Trophoblast cell (in vitro differentiated cells and primary cell): ENCODE measurements at regions not wholly inside any gene's neighbourhood (a gene's known extent, or its start where the extent isn't known, plus 50 kb on each side); places are given as distances from the start of the nearest gene placed in this dataset.

ENCODE experiments used
- DNase-seq, 2 donors: peaks; one replicate each; pipeline ENCODE4 v3.0.0-alpha.2; 2016
- H2AFZ ChIP-seq: 2 replicates; pipeline ENCODE4 v1.6.1; 2013; ENCODE audit warnings: low read length, moderate library complexity, mild to moderate bottlenecking; ENCODE audit not compliant: insufficient read depth, poor library complexity
- H2AK5ac ChIP-seq: 2 replicates; pipeline ENCODE4 v1.6.1; 2013; ENCODE audit warnings: mild to moderate bottlenecking, low read length
- H2BK120ac ChIP-seq: 2 replicates; pipeline ENCODE4 v1.6.1; 2013; ENCODE audit warnings: low read length, mild to moderate bottlenecking, moderate library complexity; ENCODE audit not compliant: insufficient read depth, poor library complexity
- H2BK12ac ChIP-seq: 2 replicates; pipeline ENCODE4 v1.6.1; 2013; ENCODE audit warnings: mild to moderate bottlenecking, low read length, moderate library complexity
- H2BK5ac ChIP-seq: 2 replicates; pipeline ENCODE4 v1.6.1; 2013; ENCODE audit warnings: low read length, low read depth, moderate library complexity, mild to moderate bottlenecking; ENCODE audit not compliant: poor library complexity
- H3K14ac ChIP-seq: 2 replicates; pipeline ENCODE4 v1.6.1; 2013; ENCODE audit warnings: mild to moderate bottlenecking, low read length
- H3K18ac ChIP-seq: 2 replicates; pipeline ENCODE4 v1.6.1; 2013; ENCODE audit warnings: mild to moderate bottlenecking, low read length
- H3K23ac ChIP-seq: 2 replicates; pipeline ENCODE4 v1.6.1; 2013; ENCODE audit warnings: low read length
- H3K27ac ChIP-seq: 2 replicates; pipeline ENCODE4 v1.5.1; 2013; ENCODE audit warnings: low read depth, mild to moderate bottlenecking, inconsistent platforms, low read length, moderate library complexity
- H3K27me3 ChIP-seq: 2 replicates; pipeline ENCODE4 v1.6.1; 2013; ENCODE audit warnings: inconsistent platforms, mild to moderate bottlenecking, low read length, moderate library complexity; ENCODE audit not compliant: insufficient read depth
- H3K36me3 ChIP-seq, 2 experiments: 1 replicate in 1 of 2; 2 replicates in 1 of 2; pipeline ENCODE4 v1.6.1; 2013; ENCODE audit warnings: low read length in 2 of 2, mild to moderate bottlenecking in 2 of 2, moderate library complexity in 1 of 2; ENCODE audit not compliant: insufficient read depth in 2 of 2, control insufficient read depth in 1 of 2
- H3K4ac ChIP-seq: 2 replicates; pipeline ENCODE4 v1.6.1; 2013; ENCODE audit warnings: low read depth, mild to moderate bottlenecking, low read length, moderate library complexity
- H3K4me1 ChIP-seq, 2 experiments: 1 replicate in 1 of 2; 2 replicates in 1 of 2; pipeline ENCODE4 v1.6.1; 2013; ENCODE audit warnings: low read length in 2 of 2, mild to moderate bottlenecking in 2 of 2, moderate library complexity in 1 of 2; ENCODE audit not compliant: insufficient read depth in 2 of 2, control insufficient read depth in 1 of 2
- H3K4me2 ChIP-seq: 2 replicates; pipeline ENCODE4 v1.6.1; 2013; ENCODE audit warnings: inconsistent platforms, mild to moderate bottlenecking, low read length, moderate library complexity
- H3K4me3 ChIP-seq: 2 replicates; pipeline ENCODE4 v1.5.1; 2013; ENCODE audit warnings: mild to moderate bottlenecking, low read depth, low read length, inconsistent platforms
- H3K79me1 ChIP-seq: one replicate; pipeline ENCODE4 v1.6.1; 2013; ENCODE audit warnings: low read length
- H3K79me2 ChIP-seq: 2 replicates; pipeline ENCODE4 v1.6.1; 2013; ENCODE audit warnings: low read length, mild to moderate bottlenecking; ENCODE audit not compliant: control insufficient read depth, insufficient read depth, poor library complexity
- H3K9ac ChIP-seq: 2 replicates; pipeline ENCODE4 v1.6.1; 2013; ENCODE audit warnings: mild to moderate bottlenecking, low read length
- H3K9me3 ChIP-seq: 2 replicates; pipeline ENCODE4 v1.6.1; 2013; ENCODE audit warnings: low read depth, mild to moderate bottlenecking, control low read depth, inconsistent platforms, low read length; ENCODE audit not compliant: insufficient read depth
- H4K12ac ChIP-seq: 2 replicates; pipeline ENCODE4 v1.6.1; 2013; ENCODE audit warnings: low read depth, mild to moderate bottlenecking, low read length, moderate library complexity
- H4K8ac ChIP-seq: 2 replicates; pipeline ENCODE4 v1.6.1; 2013; ENCODE audit warnings: low read depth, mild to moderate bottlenecking, low read length, moderate library complexity
- H4K91ac ChIP-seq: one replicate; pipeline ENCODE4 v1.6.1; 2013; ENCODE audit warnings: low read depth, mild to moderate bottlenecking, low read length, moderate library complexity
- WGBS: extraction: QIAGEN DNeasy Blood & Tissue Kit; methylation state at CpG from one replicate; pipeline ENCODE4 v1.1.7; 2013; ENCODE audit warnings: missing lambda C conversion rate; ENCODE audit not compliant: insufficient read length, insufficient coverage; ENCODE audit errors: extremely low coverage; 5-methylcytosine and 5-hydroxymethylcytosine counted together

GRCh38 chr15:100703032-100703578, 100.7 kb downstream of the ASB7 start:
- Histone ChIP-seq H2AFZ (no peak overlapping the region), H3K79me1 (no peaks in the 10 kb centered on the region), H3K23ac (no peak overlapping the region), H2AK5ac (no peak overlapping the region), H3K4me1 (no peaks in the 10 kb centered on the region), H3K27ac (no peak overlapping the region), H3K79me2 (no peaks in the 10 kb centered on the region), H3K14ac (no peak overlapping the region), H4K8ac (no peak overlapping the region), H3K27me3 (no peaks in the 10 kb centered on the region), H4K91ac (no peak overlapping the region), H4K12ac (no peak overlapping the region), H2BK12ac (no peak overlapping the region), H3K9ac (no peak overlapping the region), H3K4ac (no peak overlapping the region), H2BK120ac (no peak overlapping the region), H3K4me2 (no peak overlapping the region), H3K36me3 (no peaks in the 10 kb centered on the region), H3K18ac (no peak overlapping the region), H3K9me3 (peaks cover 8% of the 10 kb centered on the region), H2BK5ac (no peak overlapping the region), H3K4me3 (no peak overlapping the region)
- no CpG with 5 or more reads among the region's 3 CpGs for whole genome bisulfite sequencing
- no peak for DNase-seq

GRCh38 chr15:100703671-100704070, 101.3 kb downstream of the ASB7 start:
- H3K4me3 ChIP-seq, result no peak overlapping the region
- H3K4me1 ChIP-seq, result no peaks in the 10 kb centered on the region
- no peak overlapping the region for H3K23ac ChIP-seq
- no peak overlapping the region for H2AK5ac ChIP-seq
- H3K36me3 ChIP-seq, result no peaks in the 10 kb centered on the region
- no peak overlapping the region for H2BK5ac ChIP-seq
- no peak overlapping the region for H2AFZ ChIP-seq
- H3K27me3 ChIP-seq, result no peaks in the 10 kb centered on the region
- H3K27ac ChIP-seq, result no peak overlapping the region
- no peak overlapping the region for H3K18ac ChIP-seq
- no peaks in the 10 kb centered on the region for H3K79me2 ChIP-seq
- no peak for DNase-seq
- H3K4ac ChIP-seq, result no peak overlapping the region
- no peak overlapping the region for H2BK120ac ChIP-seq
- H4K91ac ChIP-seq, result no peak overlapping the region
- H3K9ac ChIP-seq, result no peak overlapping the region
- H3K14ac ChIP-seq, result no peak overlapping the region
- no peaks in the 10 kb centered on the region for H3K79me1 ChIP-seq
- no CpG with 5 or more reads among the region's 10 CpGs for WGBS
- peaks cover 8% of the 10 kb centered on the region for H3K9me3 ChIP-seq
- no peak overlapping the region for H2BK12ac ChIP-seq
- H4K12ac ChIP-seq, result no peak overlapping the region
- no peak overlapping the region for H3K4me2 ChIP-seq
- no peak overlapping the region for H4K8ac ChIP-seq

GRCh38 chr15:100704281-100705055, 102.1 kb downstream of the ASB7 start:
- no peak overlapping the region for H3K9ac ChIP-seq
- DNase-seq, result no peak
- no peak overlapping the region for H3K4me3 ChIP-seq
- H3K27ac ChIP-seq, result no peak overlapping the region
- H3K79me1 ChIP-seq, result no peaks in the 10 kb centered on the region
- no peaks in the 10 kb centered on the region for H3K4me1 ChIP-seq
- no CpG with 5 or more reads among the region's 7 CpGs for WGBS
- no peak overlapping the region for H3K23ac ChIP-seq
- no peak overlapping the region for H3K4me2 ChIP-seq
- no peak overlapping the region for H2AFZ ChIP-seq
- H2BK5ac ChIP-seq, result no peak overlapping the region
- H2BK120ac ChIP-seq, result no peak overlapping the region
- no peak overlapping the region for H3K4ac ChIP-seq
- peaks cover 8% of the 10 kb centered on the region for H3K9me3 ChIP-seq
- no peak overlapping the region for H2AK5ac ChIP-seq
- no peaks in the 10 kb centered on the region for H3K79me2 ChIP-seq
- H2BK12ac ChIP-seq, result no peak overlapping the region
- no peak overlapping the region for H3K14ac ChIP-seq
- H3K27me3 ChIP-seq, result no peaks in the 10 kb centered on the region
- H3K36me3 ChIP-seq, result no peaks in the 10 kb centered on the region
- no peak overlapping the region for H4K8ac ChIP-seq
- H4K91ac ChIP-seq, result no peak overlapping the region
- no peak overlapping the region for H4K12ac ChIP-seq
- no peak overlapping the region for H3K18ac ChIP-seq

- H3K14ac ChIP-seq, result no peak overlapping the region
- no peak overlapping the region for H3K9ac ChIP-seq
- H2AK5ac ChIP-seq, result no peak overlapping the region
- no peak overlapping the region for H4K91ac ChIP-seq
- peaks cover 8% of the 10 kb centered on the region for H3K9me3 ChIP-seq
- WGBS, result no CpG with 5 or more reads among the region's 7 CpGs
- H2BK5ac ChIP-seq, result no peak overlapping the region
- H3K27me3 ChIP-seq, result no peaks in the 10 kb centered on the region
- no peak overlapping the region for H2BK12ac ChIP-seq
- no peaks in the 10 kb centered on the region for H3K79me1 ChIP-seq
- DNase-seq, result no peak
- no peak overlapping the region for H3K27ac ChIP-seq
- no peak overlapping the region for H4K12ac ChIP-seq
- H3K36me3 ChIP-seq, result no peaks in the 10 kb centered on the region
- no peak overlapping the region for H3K18ac ChIP-seq
- no peak overlapping the region for H4K8ac ChIP-seq
- H3K4me3 ChIP-seq, result no peak overlapping the region
- H3K4me2 ChIP-seq, result no peak overlapping the region
- H3K4ac ChIP-seq, result no peak overlapping the region
- no peak overlapping the region for H3K23ac ChIP-seq
- H3K4me1 ChIP-seq, result no peaks in the 10 kb centered on the region
- no peak overlapping the region for H2AFZ ChIP-seq
- H3K79me2 ChIP-seq, result no peaks in the 10 kb centered on the region
- no peak overlapping the region for H2BK120ac ChIP-seq
Measured at GRCh38 chr15:100705065-100705464, 102.7 kb downstream of the ASB7 start.
